ENCODE measurements at regions not wholly inside any gene's neighbourhood (a gene's known extent, or its start where the extent isn't known, plus 50 kb on each side); places are given as distances from the start of the nearest gene placed in this dataset.
A peak's percentile ranks its signal among the peaks of the same experiment; 100 is the strongest.

DNA sequence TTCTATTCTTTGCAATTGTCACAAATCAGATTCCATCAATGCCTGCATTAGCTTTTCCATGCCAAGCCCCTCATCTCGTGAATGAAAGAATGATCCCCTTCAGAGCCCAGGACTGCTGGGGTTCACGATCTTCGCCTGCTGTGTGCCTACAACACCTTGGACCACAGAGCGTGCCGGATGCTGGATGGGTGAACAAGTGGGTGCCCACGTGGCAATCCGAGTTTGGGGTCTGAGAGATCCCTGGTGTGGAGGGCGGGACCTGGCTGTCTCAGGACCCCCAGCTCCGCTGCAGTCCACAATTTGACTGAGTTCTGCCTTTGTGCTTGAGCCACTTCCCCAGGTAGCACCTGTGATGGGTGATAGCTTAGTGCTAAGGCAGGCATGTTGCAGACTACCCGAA lies 317.0 kb downstream of the GALR1 start:
- no peak for DNase-seq (ENCODE audit: low read depth in 4 of 4, low spot score in 1 of 4)

DNA sequence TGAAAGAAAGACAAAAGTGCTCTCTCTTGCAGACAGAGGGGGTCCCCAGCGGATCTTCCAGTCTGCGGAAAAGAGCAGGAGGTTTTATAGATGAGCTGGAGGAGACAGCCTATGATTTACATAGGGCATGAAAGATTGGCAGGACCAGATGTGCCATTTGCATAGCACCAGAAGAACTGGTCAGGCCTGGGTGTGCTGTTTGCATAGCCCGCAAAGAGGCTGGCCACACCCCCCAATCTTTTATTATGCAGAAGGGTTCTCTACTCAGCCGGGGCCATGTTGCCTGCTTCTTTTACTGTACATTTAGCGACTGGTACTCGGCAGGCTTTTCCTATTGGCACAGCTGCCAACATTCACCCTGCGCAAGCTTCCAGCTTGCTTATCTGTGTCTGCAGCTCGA lies 317.6 kb downstream of the GALR1 start:
- no peak for DNase-seq (ENCODE audit: low read depth in 4 of 4, low spot score in 1 of 4)

- no peak for DNase-seq (ENCODE audit: low read depth in 4 of 4, low spot score in 1 of 4)
These were observed 322.1 kb downstream of the GALR1 start for GRCh38 chr18:77571743-77572142.

DNA sequence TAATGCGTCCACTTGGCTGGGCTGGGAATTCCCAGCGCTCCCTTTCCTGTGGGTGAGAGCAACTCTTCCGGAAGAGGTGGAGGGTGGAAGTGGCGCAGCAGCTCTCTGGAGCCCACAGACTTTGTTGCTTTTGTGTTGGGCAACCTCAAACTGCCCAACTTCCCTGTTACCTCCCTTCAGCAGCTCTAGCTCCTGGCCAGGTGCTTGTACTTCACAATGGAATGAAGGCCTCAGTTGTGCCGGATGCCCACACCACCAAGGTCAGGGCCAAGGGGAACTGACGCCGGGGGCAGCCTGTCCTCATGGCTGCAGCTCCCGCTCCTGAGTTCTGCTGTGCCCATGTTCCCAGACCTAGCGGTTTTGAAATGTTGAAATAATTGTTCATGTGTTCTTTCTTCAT lies 322.9 kb downstream of the GALR1 start:
- no peak for DNase-seq (ENCODE audit: low read depth in 4 of 4, low spot score in 1 of 4)

DNA sequence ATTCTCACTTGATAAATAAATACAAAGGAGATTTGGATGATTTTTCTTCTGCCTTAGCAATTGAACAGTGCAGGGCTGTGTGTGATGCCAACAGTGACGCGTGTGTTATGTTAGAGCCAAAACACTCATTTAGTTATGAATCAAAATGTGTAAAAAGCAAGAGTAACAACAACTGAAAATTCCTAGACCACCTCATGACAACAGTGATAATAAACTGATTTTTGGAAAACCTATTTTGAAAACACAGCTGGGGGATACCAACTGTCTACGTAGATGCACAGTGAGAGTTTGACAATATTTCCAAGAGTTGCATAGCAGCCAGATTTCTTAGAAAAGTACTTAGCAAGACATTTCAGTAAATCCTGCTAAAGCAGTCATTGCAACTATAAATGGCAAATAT lies 323.9 kb downstream of the GALR1 start:
- DNase-seq (ENCODE audit: low read depth in 4 of 4, low spot score in 1 of 4): no peak

GRCh38 chr18:77590943-77591515 lies 341.4 kb downstream of the GALR1 start:
- DNase-seq (ENCODE audit: low read depth in 4 of 4, low spot score in 1 of 4): no peak

DNA sequence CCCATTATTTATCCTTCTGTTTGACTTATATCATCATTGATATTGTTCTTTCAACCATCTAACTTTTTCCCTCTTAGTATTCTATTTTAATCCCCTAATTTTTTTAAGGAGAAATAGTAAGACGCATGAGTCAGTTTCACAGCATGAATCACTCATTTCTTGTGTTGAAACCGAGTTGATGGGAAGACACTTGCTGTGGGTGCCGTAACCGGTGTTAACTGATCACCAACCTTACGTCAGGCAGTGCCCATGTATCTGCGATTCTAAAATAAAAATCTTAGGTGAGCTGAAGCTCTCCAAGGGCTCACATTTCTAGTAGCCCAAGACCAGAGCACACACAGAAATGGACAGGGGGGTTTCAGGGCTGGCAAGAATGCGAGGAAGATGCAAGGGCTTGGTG lies 348.1 kb downstream of the GALR1 start:
- no peak for DNase-seq (ENCODE audit: low read depth in 4 of 4, low spot score in 1 of 4)

GRCh38 chr18:77600674-77601073 lies 351.0 kb downstream of the GALR1 start:
- no peak for DNase-seq (ENCODE audit: low read depth in 4 of 4, low spot score in 1 of 4)

DNA sequence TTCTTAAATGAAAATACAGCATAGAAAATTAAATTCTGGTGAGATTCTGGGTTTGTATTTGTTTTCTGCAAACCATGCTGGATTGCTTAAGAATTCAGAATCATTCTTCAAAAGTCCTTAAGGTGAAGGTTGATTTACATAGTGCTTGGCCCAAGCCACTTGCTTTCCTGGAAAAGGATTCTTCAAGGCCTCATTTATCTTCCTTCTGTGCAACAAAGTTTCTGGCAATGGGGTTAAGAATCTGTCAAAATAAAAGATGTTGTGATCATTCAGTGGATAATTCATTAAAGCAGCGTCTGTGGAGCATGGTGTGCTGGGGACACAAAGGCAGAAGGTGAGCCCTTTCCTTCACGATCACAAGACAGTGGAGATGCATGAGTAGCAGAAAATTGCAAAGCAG lies 351.9 kb downstream of the GALR1 start:
- no peak for DNase-seq (ENCODE audit: low read depth in 4 of 4, low spot score in 1 of 4)

DNA sequence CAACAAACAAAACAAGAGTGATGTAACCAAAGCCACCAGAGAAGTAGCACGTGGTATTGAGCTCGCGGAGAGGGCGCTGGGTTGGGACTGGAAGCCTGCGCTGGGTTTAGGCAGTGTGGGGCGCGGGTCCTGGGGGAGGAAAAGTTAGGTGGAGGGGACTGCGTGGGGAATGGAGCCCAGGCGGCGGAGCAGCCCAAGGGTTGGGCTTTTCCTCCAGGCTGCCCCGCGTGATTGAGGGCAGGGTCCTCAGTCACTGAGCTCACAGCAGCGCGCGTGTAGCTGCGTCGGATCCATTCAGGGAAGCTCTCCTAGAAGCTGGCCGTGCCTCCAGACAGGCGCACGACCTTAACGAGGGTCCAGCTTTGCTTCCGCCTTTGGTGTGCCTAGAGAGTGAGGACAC lies 357.4 kb downstream of the GALR1 start:
- no peak for DNase-seq (ENCODE audit: low read depth in 4 of 4, low spot score in 1 of 4)

DNA sequence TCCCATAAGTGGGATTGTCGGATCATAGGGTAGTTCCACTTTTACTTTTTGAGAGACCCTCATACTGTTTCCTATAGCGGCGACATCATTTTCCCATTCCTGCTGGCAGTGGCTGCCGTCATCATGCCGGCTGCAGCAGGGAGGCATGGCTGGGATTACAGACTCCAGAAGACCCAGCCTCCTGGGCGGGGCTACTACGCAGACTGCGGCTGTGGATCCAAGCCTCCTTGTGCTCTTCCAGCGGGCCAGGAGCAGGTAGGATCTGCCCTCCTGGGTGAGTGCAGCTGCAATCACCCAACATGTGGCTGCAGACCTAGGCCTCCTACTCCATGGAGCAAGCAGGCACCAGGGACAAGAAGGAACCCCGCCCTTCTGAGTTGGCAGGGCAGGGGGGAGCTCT lies 359.2 kb downstream of the GALR1 start:
- DNase-seq (ENCODE audit: low read depth in 4 of 4, low spot score in 1 of 4): no peak

DNA sequence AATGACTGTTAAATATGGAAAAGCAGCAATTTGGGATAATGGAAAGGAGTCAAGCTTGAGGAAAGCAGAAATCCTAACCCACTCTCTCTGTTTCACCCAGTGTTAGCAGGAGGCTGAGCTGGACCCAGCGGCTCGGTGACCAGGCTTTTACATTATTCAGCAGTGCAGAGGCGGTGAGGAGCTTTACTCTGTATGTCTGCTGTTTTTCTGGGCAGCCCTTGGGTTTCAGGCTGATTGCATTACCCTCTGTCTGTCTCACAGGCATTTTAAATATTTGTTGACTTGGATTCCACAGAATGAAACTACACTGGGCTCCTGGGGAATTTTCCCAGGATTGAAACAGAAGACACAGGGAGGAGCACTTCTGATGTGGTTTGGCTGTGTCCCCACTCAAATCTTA lies 368.0 kb downstream of the GALR1 start:
- DNase-seq (ENCODE audit: low read depth in 4 of 4, low spot score in 1 of 4): no peak

- DNase-seq (ENCODE audit: low read depth in 4 of 4, low spot score in 1 of 4): no peak
These were observed 369.9 kb downstream of the GALR1 start for GRCh38 chr18:77619525-77619924.

GRCh38 chr18:77622009-77622692 lies 372.5 kb downstream of the GALR1 start:
- DNase-seq (ENCODE audit: low read depth in 4 of 4, low spot score in 1 of 4): no peak

DNA sequence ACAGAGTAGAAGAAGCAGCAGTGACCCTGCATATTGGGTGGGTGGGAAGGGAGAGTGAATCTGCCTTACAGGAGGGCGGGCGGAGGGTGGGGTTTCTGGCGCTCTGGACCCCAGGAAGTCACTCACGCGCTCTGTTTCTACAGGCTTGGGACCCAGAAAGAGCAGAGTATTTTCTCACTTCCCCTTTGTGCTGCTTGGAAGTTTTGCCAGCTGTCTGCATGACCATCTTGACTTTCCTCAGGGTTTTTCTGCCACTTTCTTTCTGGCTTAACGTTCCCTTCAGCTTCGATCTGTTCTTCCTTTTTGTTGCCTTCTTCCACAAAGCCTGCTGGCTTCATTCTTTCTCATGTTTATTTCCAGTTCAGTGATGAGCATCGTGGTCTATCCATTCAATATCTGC lies 383.1 kb downstream of the GALR1 start:
- no peak for DNase-seq (ENCODE audit: low read depth in 4 of 4, low spot score in 1 of 4)

DNA sequence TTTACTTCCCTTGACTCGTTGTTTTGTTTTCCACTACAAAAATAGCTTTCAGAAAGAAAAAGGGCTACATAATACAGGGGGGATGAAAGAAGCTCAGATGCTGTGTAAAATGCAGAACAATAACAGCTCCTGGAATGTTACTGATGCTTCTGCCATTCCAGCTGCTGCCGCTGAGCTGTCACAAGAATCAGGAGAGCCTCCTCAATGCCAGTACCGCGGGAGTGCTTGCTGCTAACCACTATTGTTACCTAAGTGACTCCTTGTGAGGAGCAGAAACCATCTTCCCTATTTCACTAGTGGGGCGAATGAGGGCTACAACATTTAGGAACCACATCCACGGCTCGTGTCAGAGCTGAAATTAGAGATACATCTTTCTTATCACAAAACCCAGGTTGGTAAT lies 384.8 kb downstream of the GALR1 start:
- DNase-seq (ENCODE audit: low read depth in 4 of 4, low spot score in 1 of 4): no peak

DNA sequence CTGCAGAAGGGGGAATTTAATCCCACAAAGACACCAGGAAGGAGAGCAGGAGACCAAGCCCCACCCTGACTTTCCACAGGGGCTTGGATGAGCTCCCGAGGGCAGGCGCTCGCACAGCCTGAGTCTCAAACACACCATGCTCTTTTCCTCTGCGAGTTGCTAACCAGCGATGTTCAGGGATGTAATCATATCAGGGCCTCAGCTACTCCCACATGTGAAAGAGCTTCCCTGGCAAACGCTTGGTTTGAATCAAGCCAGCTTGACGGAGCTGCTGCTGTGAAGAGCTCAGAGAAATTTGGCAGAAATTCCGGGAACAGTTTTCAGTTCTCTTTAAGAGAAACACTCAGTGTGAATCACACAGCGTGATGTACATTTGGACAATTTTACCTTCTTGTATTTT lies 385.8 kb downstream of the GALR1 start:
- no peak for DNase-seq (ENCODE audit: low read depth in 4 of 4, low spot score in 1 of 4)

GRCh38 chr18:77635858-77636257 lies 386.2 kb downstream of the GALR1 start:
- DNase-seq (ENCODE audit: low read depth in 4 of 4, low spot score in 1 of 4): no peak

DNA sequence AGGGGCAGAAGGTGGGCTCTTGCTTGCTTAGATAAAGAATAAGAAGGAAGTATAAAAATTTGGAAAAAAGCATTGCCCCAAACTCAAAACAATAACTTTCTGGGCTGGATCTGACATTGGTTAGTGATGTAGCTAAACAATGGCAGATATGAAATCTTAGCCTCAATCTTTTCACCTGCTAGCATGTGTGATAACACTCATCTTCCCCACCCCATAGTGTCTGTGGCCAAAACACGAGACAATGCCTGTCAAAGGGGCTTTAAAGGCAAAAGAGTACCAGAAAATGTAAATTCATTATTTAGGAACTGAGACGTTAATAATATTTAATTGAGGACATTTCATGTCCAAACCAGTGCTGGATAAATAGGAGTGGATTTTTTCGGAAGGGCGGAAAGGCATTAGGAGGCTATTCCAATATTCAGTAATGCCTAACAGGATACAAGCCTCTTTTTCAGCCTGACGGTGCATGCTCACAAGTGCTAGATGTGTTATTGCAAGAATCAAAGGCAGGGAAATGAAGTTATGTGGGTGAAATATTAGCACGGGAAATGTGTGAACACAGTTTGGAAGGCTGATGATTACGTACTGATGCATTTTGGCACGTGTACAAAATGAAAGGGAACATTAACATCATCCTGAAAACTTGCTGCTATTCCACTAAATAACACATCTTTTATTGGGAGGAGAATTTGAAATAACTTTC lies 395.7 kb downstream of the GALR1 start:
- DNase-seq (ENCODE audit: low read depth in 4 of 4, low spot score in 1 of 4): no peak

- no peak for DNase-seq (ENCODE audit: low read depth in 4 of 4, low spot score in 1 of 4)
These were observed 397.8 kb downstream of the GALR1 start for GRCh38 chr18:77647472-77647871.

DNA sequence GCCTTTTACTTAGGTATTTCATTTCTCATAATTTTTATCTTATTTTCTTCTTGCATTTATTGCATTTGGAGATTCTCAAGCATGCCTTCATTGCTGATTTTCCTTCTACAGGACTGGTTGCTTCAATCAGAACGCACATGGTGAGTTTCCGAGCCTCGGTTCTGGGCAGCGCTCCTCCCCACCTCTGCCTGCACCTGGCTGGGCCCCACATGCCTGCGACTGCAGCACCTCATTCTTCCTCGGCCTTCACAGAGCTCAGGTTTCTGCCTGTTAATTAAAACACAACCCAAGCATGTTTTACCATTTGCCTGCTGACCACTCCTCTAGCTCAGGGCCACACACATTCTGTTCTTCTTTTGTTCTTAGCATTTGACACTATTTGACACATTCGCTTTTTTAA lies 398.8 kb downstream of the GALR1 start:
- no peak for DNase-seq (ENCODE audit: low read depth in 4 of 4, low spot score in 1 of 4)

GRCh38 chr18:77650799-77651385 lies 401.2 kb downstream of the GALR1 start:
- peak; percentile 24 to 39 (median 33) for DNase-seq (ENCODE audit: low read depth in 4 of 4, low spot score in 1 of 4)
